Nephron (organoid): ENCODE measurements at regions not wholly inside any gene's neighbourhood (a gene's known extent, or its start where the extent isn't known, plus 50 kb on each side); places are given as distances from the start of the nearest gene placed in this dataset.
A peak's percentile ranks its signal among the peaks of the same experiment; 100 is the strongest.

Experiments used
- H3K27ac Mint-ChIP-seq, 3 experiments: 2 replicates each; pipeline ENCODE4 v1.8.0; 2020; ENCODE audit warnings: mixed read lengths in 3 of 3, mild to moderate bottlenecking in 2 of 3, moderate library complexity in 1 of 3
- H3K27me3 Mint-ChIP-seq: 2 replicates; pipeline ENCODE4 v1.8.0; 2021; ENCODE audit warnings: low read depth, mild to moderate bottlenecking, moderate library complexity, mixed read lengths
- H3K36me3 Mint-ChIP-seq: 2 replicates; pipeline ENCODE4 v1.8.0; 2020; ENCODE audit warnings: low read depth, mixed read lengths
- H3K4me1 Mint-ChIP-seq: 2 replicates; pipeline ENCODE4 v1.8.0; 2020; ENCODE audit warnings: mixed read lengths
- H3K4me3 Mint-ChIP-seq, 3 experiments: 2 replicates each; pipeline ENCODE4 v1.8.0; 2020; ENCODE audit warnings: mild to moderate bottlenecking in 3 of 3, mixed read lengths in 3 of 3, moderate library complexity in 2 of 3
- H3K9me3 Mint-ChIP-seq: 2 replicates; pipeline ENCODE4 v1.8.0; 2020; ENCODE audit warnings: mixed read lengths
- TF ChIP-seq, protein P1 (sequence below), 3 experiments: fragments of 200-600 bp; sonication (generic); IDR thresholded peaks; one replicate each; pipeline ENCODE4 v1.5.0; 2021; ENCODE audit warnings: antibody characterized with exemption in 3 of 3; ENCODE audit not compliant: unreplicated experiment in 3 of 3

DNA sequence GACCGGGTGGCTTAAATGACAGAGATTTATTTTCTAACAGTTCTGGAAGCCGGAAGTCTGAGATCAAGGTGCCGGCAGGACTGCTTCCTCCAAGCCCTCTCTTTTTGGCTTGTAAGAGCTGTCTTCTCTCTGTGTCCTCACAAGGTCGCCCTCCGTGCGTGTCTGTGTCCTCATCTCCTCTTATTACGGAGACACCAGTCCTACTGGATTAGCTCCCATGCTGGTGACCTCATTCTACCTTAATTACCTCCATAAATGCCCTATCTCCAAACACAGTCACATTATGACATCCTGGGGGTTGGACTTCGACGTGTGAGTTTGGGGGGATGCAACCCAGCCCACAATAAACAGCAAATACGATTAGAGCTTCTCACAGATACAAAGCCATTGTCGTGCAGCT lies 161.5 kb downstream of the FOXL1 start:
- Mint-ChIP-seq H3K4me1 (peaks cover 30% of the 10 kb centered on the region), H3K27me3 (peaks cover 62% of the 10 kb centered on the region), H3K4me3 (peak overlapping the region; percentile 12 to 31 (median 22)), H3K9me3 (peaks cover 15% of the 10 kb centered on the region), H3K36me3 (peaks cover 10% of the 10 kb centered on the region), H3K27ac (peak overlapping the region in 2 of 3 experiments; percentile 41 to 96)
- TF ChIP-seq, protein P1, sequence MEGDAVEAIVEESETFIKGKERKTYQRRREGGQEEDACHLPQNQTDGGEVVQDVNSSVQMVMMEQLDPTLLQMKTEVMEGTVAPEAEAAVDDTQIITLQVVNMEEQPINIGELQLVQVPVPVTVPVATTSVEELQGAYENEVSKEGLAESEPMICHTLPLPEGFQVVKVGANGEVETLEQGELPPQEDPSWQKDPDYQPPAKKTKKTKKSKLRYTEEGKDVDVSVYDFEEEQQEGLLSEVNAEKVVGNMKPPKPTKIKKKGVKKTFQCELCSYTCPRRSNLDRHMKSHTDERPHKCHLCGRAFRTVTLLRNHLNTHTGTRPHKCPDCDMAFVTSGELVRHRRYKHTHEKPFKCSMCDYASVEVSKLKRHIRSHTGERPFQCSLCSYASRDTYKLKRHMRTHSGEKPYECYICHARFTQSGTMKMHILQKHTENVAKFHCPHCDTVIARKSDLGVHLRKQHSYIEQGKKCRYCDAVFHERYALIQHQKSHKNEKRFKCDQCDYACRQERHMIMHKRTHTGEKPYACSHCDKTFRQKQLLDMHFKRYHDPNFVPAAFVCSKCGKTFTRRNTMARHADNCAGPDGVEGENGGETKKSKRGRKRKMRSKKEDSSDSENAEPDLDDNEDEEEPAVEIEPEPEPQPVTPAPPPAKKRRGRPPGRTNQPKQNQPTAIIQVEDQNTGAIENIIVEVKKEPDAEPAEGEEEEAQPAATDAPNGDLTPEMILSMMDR (IDR thresholded peaks at IDR 0.05; ENCODE audit: unreplicated experiment in 3 of 3), result no peak

DNA sequence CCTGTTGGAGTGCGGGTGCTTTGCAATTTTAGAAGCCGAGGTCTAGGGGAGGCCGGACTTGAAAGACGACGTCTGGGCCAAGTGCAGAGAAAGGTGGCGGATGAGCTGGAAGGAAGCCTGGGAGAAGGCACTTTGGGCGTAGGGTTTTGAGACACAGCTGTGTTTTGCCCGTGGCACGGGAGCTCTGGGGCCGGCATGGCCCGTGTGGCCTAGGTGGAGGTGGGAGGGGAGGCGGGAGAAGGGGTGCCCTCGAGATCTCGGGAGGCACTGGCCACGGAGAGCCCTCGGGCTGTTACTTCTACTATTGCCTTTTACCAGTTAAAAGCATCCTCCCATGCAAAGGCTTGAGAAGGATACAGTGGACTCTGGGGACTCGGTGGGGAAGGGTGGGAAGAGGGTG lies 161.9 kb downstream of the FOXL1 start:
- Mint-ChIP-seq H3K27me3 (peaks cover 62% of the 10 kb centered on the region), H3K36me3 (peaks cover 10% of the 10 kb centered on the region), H3K27ac (peak overlapping the region in 2 of 3 experiments; percentile 41 to 96), H3K9me3 (peaks cover 15% of the 10 kb centered on the region), H3K4me1 (peaks cover 29% of the 10 kb centered on the region), H3K4me3 (peak overlapping the region; percentile 12 to 31 (median 22))
- TF ChIP-seq, protein P1 (IDR thresholded peaks at IDR 0.05; ENCODE audit: unreplicated experiment in 3 of 3), result no peak

DNA sequence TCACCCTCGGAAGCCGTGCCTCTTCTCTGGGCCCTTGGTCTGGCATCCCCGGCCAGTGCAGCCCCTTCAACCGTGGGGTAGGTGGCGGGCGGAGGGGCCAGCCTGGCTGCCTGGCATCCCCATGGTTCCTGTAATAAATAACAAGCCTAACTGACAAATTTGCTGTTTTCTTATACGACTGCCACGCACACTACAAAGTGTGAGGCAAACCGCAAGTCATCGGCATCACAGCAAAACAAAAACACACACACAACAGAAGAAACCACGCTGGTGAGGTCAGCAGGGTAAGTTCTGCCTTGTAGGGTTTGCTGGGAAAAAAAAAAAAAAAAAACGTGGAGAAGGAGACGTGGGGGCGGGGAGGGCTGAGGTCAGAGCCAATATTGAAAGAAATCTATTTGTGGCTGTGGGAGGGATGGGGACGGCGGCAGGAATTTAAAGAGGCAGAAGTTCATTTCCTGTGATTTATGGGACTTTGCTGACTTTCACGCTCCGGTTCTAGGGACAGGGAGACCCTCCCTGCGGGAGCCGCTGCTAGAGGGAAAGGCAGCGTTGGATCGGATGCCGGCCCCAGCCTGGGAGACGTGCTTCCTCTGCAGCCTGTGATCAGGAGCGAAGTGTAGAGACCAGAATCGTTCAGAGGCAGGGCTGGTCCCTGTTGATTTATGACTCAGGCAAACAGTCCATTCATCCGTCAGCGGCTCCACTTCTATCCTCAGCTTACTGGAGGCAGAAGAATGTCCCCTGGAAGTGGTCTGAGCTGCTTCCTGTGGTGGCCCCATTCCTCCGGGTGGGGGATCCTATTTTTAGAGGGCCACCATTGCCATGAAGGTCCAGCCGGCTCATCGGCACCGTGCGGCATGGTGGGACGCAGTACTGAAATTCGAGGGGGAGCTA lies 162.8 kb downstream of the FOXL1 start:
- Mint-ChIP-seq H3K4me1 (peaks cover 29% of the 10 kb centered on the region), H3K27ac (peak overlapping the region; percentile 69 to 96 (median 94)), H3K27me3 (peaks cover 63% of the 10 kb centered on the region), H3K9me3 (peaks cover 15% of the 10 kb centered on the region), H3K36me3 (peaks cover 10% of the 10 kb centered on the region), H3K4me3 (peak overlapping the region; percentile 57 to 78 (median 74))
- TF ChIP-seq, protein P1 (IDR thresholded peaks at IDR 0.05; ENCODE audit: unreplicated experiment in 3 of 3), result no peak

DNA sequence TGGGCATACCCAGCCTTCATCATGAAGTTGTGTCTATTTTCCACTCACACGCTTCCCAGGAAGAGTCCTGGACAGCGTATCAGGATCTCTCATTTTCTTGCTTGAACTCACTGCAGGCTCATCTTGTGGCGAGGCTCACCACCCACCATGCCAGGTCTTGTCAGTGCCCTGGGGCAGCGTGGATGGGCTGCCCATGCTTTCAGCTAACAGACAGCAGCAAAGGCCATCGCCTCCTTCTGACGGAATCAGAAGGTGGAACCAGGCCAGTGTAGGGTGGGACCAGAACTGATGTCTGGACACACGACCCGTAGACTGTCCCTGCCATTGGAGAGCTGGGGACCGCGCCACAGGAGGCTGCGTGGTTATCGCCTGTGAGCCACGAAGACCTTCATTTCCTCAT lies 169.4 kb downstream of the FOXL1 start:
- H3K9me3 Mint-ChIP-seq, result no peaks in the 10 kb centered on the region
- H3K27me3 Mint-ChIP-seq, result peaks cover 35% of the 10 kb centered on the region
- TF ChIP-seq, protein P1 (IDR thresholded peaks at IDR 0.05; ENCODE audit: unreplicated experiment in 3 of 3), result no peak
- H3K27ac Mint-ChIP-seq, result no peak overlapping the region
- H3K4me1 Mint-ChIP-seq, result peaks cover 12% of the 10 kb centered on the region
- no peak overlapping the region for H3K4me3 Mint-ChIP-seq
- H3K36me3 Mint-ChIP-seq, result no peaks in the 10 kb centered on the region

DNA sequence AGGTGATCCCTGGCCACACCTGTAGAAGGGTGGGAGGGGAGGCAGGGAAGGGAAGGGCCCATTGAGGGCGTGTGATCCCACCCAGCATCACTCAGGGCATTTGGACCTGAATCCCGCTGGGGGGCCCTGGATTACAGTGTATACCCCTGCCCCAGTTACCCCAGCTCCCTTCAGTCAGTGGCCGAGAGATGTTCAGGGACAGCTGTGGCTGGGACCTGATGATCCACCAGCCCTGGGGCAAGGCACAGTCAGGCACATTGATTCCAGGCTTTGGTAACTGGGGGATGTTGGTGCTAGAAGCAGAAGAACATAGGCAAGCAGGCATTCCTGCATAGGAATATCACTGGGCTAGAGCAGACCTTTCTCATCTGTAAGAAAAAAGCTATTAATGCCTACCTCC lies 170.3 kb downstream of the FOXL1 start:
- H3K9me3 Mint-ChIP-seq, result no peaks in the 10 kb centered on the region
- H3K27me3 Mint-ChIP-seq, result peaks cover 42% of the 10 kb centered on the region
- no peak overlapping the region for H3K4me3 Mint-ChIP-seq
- H3K36me3 Mint-ChIP-seq, result no peaks in the 10 kb centered on the region
- TF ChIP-seq, protein P1 (IDR thresholded peaks at IDR 0.05; ENCODE audit: unreplicated experiment in 3 of 3), result no peak
- peak overlapping the region in 1 of 3 experiments; percentile 27 for H3K27ac Mint-ChIP-seq
- peaks cover 12% of the 10 kb centered on the region for H3K4me1 Mint-ChIP-seq
